Epithelial cell of proximal tubule (primary cell): ENCODE measurements at regions not wholly inside any gene's neighbourhood (a gene's known extent, or its start where the extent isn't known, plus 50 kb on each side); places are given as distances from the start of the nearest gene placed in this dataset.

ENCODE experiments used
- DNase-seq: peaks from one replicate; pipeline ENCODE4 v3.0.0-alpha.2; 2011; ENCODE audit warnings: low read depth
- H3K4me3 ChIP-seq: 2 replicates; pipeline ENCODE4 v1.5.1; 2011; ENCODE audit warnings: low read depth, mild to moderate bottlenecking, low read length
- CTCF ChIP-seq: conservative IDR thresholded peaks from 2 replicates; pipeline ENCODE4 v1.5.1; 2012; ENCODE audit warnings: low read depth, mild to moderate bottlenecking, low read length

- no peak for TF ChIP-seq CTCF
- H3K4me3 ChIP-seq: no peak overlapping the region
- no peak for DNase-seq
These were observed 1203.5 kb downstream of the NCAM2 start for GRCh38 chr21:22201669-22202068.

DNA sequence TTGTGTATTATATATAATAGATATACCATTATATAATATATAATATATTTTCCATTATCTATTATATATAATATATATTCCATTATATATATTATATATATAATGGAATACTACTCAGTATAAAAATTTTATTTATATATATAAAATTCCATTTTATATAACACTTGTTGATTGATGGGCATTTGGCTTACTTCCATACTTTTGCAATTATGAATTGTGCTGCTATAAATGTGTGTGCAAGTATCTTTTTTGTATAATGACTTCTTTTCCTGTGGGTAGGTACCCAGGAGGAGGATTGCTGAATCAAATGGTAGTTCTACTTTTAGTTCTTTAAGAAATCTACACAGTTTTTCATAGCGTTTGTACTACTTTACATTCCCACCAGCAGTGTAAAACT, 1211.1 kb downstream of the NCAM2 start:
- TF ChIP-seq CTCF: no peak
- no peak overlapping the region for H3K4me3 ChIP-seq
- no peak for DNase-seq

- no peak overlapping the region for H3K4me3 ChIP-seq
- TF ChIP-seq CTCF: no peak
These were observed 1213.7 kb downstream of the NCAM2 start for GRCh38 chr21:22211943-22212342.

GRCh38 chr21:22223385-22223784, 1225.2 kb downstream of the NCAM2 start:
- TF ChIP-seq CTCF: no peak

More at GRCh38 chr21:22211943-22212342, 1213.7 kb downstream of the NCAM2 start:
- DNase-seq: no peak

GRCh38 chr21:22224261-22224660, 1226.1 kb downstream of the NCAM2 start:
- TF ChIP-seq CTCF: no peak
- DNase-seq: no peak
- no peak overlapping the region for H3K4me3 ChIP-seq

More at GRCh38 chr21:22223385-22223784, 1225.2 kb downstream of the NCAM2 start:
- H3K4me3 ChIP-seq: no peak overlapping the region
- DNase-seq: no peak

DNA sequence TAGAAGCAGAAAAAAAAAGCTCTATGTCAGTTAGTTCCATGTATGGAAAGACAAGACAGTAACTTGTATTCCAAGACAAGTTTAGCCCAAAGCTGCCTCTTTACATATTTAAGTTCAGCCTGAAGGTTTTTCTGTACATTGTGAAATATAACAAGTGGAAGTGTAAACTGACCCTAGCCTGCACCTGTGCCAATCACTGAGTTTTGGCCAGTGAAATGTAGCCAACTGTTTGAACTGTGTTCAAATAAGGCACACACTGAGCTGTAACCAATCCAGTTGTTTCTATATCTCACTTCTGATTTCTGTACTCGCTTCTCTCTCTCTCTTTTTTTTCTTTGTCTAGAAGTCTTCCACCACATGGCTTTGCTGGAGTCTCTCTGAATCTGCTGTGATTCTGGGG, 1227.1 kb downstream of the NCAM2 start:
- no peak overlapping the region for H3K4me3 ChIP-seq
- no peak for TF ChIP-seq CTCF

DNA sequence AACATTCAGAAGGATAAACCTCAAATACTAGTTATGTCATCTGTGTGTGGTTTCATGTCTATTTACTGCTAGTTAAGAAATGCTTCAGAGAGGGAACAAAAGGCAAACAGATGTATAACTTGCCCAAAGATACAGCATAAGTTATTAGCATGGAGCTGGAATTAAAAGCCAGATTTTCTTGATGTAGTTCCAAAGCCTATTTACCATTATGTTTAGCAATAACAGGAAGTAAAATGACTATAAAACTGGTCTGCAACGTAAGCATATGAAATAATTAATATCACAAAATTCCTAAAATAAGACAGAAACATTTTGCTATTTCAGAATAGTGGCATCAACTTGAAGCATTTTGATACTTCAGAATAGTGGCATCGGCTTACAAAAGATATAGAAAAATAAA, 1232.8 kb downstream of the NCAM2 start:
- no peak for TF ChIP-seq CTCF
- no peak for DNase-seq
- no peak overlapping the region for H3K4me3 ChIP-seq

More for the DNA sequence above, 1227.1 kb downstream of the NCAM2 start:
- no peak for DNase-seq
